H1 (cell line): ENCODE measurements at regions not wholly inside any gene's neighbourhood (a gene's known extent, or its start where the extent isn't known, plus 50 kb on each side); places are given as distances from the start of the nearest gene placed in this dataset.

Experiments
- CTCF ChIA-PET: fragments of 300-600 bp; sonication (Branson Sonifier 250); formaldehyde crosslinking; loops from one replicate; lab custom pipeline; 2021; ENCODE audit not compliant: partially characterized antibody; lab: Charles Lee
- POLR2A ChIA-PET: fragments of 300-600 bp; sonication (Branson Sonifier 250); formaldehyde crosslinking; loops from one replicate; lab custom pipeline; 2021; ENCODE audit warnings: inconsistent platforms; ENCODE audit not compliant: partially characterized antibody; lab: Charles Lee
- DNase-seq, 2 experiments: peaks; one replicate each; pipeline versions ENCODE4 v3.0.0 to v3.0.0-alpha.2; 2010 to 2022; ENCODE audit warnings: low spot score in 2 of 2, low read depth in 1 of 2, mixed read lengths in 1 of 2
- FAIRE-seq: peaks from 2 replicates; lab custom pipeline; 2011; peaks lifted over from hg19 to GRCh38; lab: Jason Lieb, UNC
- H2AFZ ChIP-seq: 2 replicates; pipeline ENCODE4 v1.8.1; 2012; ENCODE audit warnings: low read length, inconsistent platforms
- H2AK5ac ChIP-seq: 2 replicates; pipeline ENCODE4 v1.6.1; 2013; ENCODE audit warnings: low read depth, low read length
- H2BK120ac ChIP-seq: replicated peaks from 2 replicates; pipeline ENCODE3; 2013; ENCODE audit warnings: low read depth, low read length, inconsistent platforms
- H2BK12ac ChIP-seq: 2 replicates; pipeline ENCODE4 v1.6.1; 2013; ENCODE audit warnings: low read depth, low read length
- H2BK15ac ChIP-seq: 2 replicates; pipeline ENCODE4 v1.6.1; 2013; ENCODE audit warnings: low read length
- H2BK20ac ChIP-seq: 2 replicates; pipeline ENCODE4 v1.6.1; 2013; ENCODE audit warnings: low read length
- H2BK5ac ChIP-seq: 2 replicates; pipeline ENCODE4 v1.6.1; 2013; ENCODE audit warnings: low read depth, low read length
- H3K14ac ChIP-seq: 2 replicates; pipeline ENCODE4 v1.6.1; 2013; ENCODE audit warnings: inconsistent platforms; ENCODE audit not compliant: insufficient read length
- H3K18ac ChIP-seq: 2 replicates; pipeline ENCODE4 v1.6.1; 2013; ENCODE audit warnings: low read length; ENCODE audit errors: extremely low read depth
- H3K23ac ChIP-seq: 2 replicates; pipeline ENCODE4 v1.6.1; 2013; ENCODE audit warnings: inconsistent platforms; ENCODE audit not compliant: insufficient read length
- H3K23me2 ChIP-seq: 2 replicates; pipeline ENCODE4 v1.6.1; 2013; ENCODE audit warnings: low read depth, low read length
- H3K27ac ChIP-seq: 2 replicates; pipeline ENCODE4 v1.6.1; 2011; ENCODE audit warnings: low read depth, low read length, inconsistent platforms
- H3K27me3 ChIP-seq, 4 experiments: replicated peaks in 1 of 4; 1 replicate in 1 of 4; 2 replicates in 3 of 4; pipeline versions ENCODE4 v1.6.1 to v1.8.1; 2011 to 2013; ENCODE audit warnings: low read length in 3 of 4, mild to moderate bottlenecking in 3 of 4, inconsistent platforms in 2 of 4, mixed read lengths in 2 of 4, moderate library complexity in 1 of 4; ENCODE audit not compliant: control insufficient read depth in 3 of 4, insufficient read depth in 3 of 4; ENCODE audit errors: extremely low read depth in 1 of 4
- H3K36me3 ChIP-seq, 4 experiments: 2 replicates each; pipeline versions ENCODE4 v1.6.1 to v1.8.1; 2011 to 2013; ENCODE audit warnings: mild to moderate bottlenecking in 4 of 4, low read length in 3 of 4, moderate library complexity in 2 of 4, control low read depth in 1 of 4, inconsistent platforms in 1 of 4; ENCODE audit not compliant: insufficient read depth in 4 of 4, control insufficient read depth in 2 of 4
- H3K4ac ChIP-seq: replicated peaks from 2 replicates; pipeline ENCODE3; 2013; ENCODE audit warnings: low read length, low read depth, mixed read lengths, inconsistent platforms; ENCODE audit not compliant: insufficient read length
- H3K4me1 ChIP-seq, 4 experiments: replicated peaks in 1 of 4; 1 replicate in 1 of 4; 2 replicates in 3 of 4; pipeline versions ENCODE4 v1.6.1 to v1.8.1; 2011 to 2013; ENCODE audit warnings: low read length in 3 of 4, inconsistent platforms in 2 of 4, mixed read lengths in 1 of 4; ENCODE audit not compliant: insufficient read depth in 4 of 4, control insufficient read depth in 3 of 4
- H3K4me2 ChIP-seq, 2 experiments: 2 replicates each; pipeline versions ENCODE4 v1.6.1 to v1.8.1; 2011 to 2013; ENCODE audit warnings: low read depth in 2 of 2, low read length in 2 of 2, control low read depth in 1 of 2, inconsistent platforms in 1 of 2, mild to moderate bottlenecking in 1 of 2; ENCODE audit not compliant: insufficient read depth in 1 of 2
- H3K4me3 ChIP-seq, 4 experiments: fragments of 200-600, 300-600 bp in 1 of 4; sonication (generic), shearing (Covaris generic), sonication (Bioruptor Twin) in 1 of 4; 2 replicates each; pipeline versions ENCODE4 v1.5.1 to v1.8.1; 2011 to 2016; ENCODE audit warnings: low read length in 4 of 4, low read depth in 3 of 4, control low read depth in 2 of 4, inconsistent platforms in 2 of 4, mild to moderate bottlenecking in 2 of 4, mixed read lengths in 1 of 4, moderate library complexity in 1 of 4; ENCODE audit not compliant: insufficient read depth in 2 of 4; ENCODE audit errors: extremely low read depth in 1 of 4
- H3K56ac ChIP-seq: replicated peaks from 2 replicates; pipeline ENCODE3; 2013; ENCODE audit warnings: low read depth, mild to moderate bottlenecking, mixed read lengths, low read length, inconsistent platforms; ENCODE audit not compliant: insufficient read length
- H3K79me1 ChIP-seq: 2 replicates; pipeline ENCODE4 v1.6.1; 2013; ENCODE audit warnings: low read depth, low read length, control low read depth
- H3K79me2 ChIP-seq, 2 experiments: 2 replicates each; pipeline versions ENCODE4 v1.6.1 to v1.8.1; 2012 to 2013; ENCODE audit warnings: low read length in 2 of 2, mild to moderate bottlenecking in 2 of 2, inconsistent platforms in 1 of 2; ENCODE audit not compliant: insufficient read depth in 2 of 2, control insufficient read depth in 1 of 2
- H3K9ac ChIP-seq, 4 experiments: replicated peaks in 1 of 4; 1 replicate in 1 of 4; 2 replicates in 3 of 4; pipeline versions ENCODE4 v1.6.1 to v1.8.1; 2011 to 2013; ENCODE audit warnings: low read depth in 3 of 4, low read length in 3 of 4, control low read depth in 2 of 4, mild to moderate bottlenecking in 2 of 4, moderate library complexity in 2 of 4, inconsistent platforms in 1 of 4; ENCODE audit errors: extremely low read depth in 1 of 4
- H3K9me3 ChIP-seq, 2 experiments: 2 replicates each; pipeline versions ENCODE4 v1.6.1 to v1.8.1; 2012 to 2013; ENCODE audit warnings: mild to moderate bottlenecking in 2 of 2, moderate library complexity in 2 of 2, control low read depth in 1 of 2, inconsistent platforms in 1 of 2, low read depth in 1 of 2, low read length in 1 of 2, mixed read lengths in 1 of 2; ENCODE audit not compliant: insufficient read depth in 2 of 2
- H4K20me1 ChIP-seq, 2 experiments: replicated peaks in 1 of 2; 2 replicates each; pipeline versions ENCODE3 to v1.8.1; 2011 to 2013; ENCODE audit warnings: inconsistent platforms in 2 of 2, low read length in 2 of 2, mild to moderate bottlenecking in 1 of 2; ENCODE audit not compliant: insufficient read depth in 2 of 2, control insufficient read depth in 1 of 2
- H4K5ac ChIP-seq: 2 replicates; pipeline ENCODE4 v1.6.1; 2013; ENCODE audit warnings: low read length, low read depth, mixed read lengths, inconsistent platforms; ENCODE audit not compliant: insufficient read length
- H4K8ac ChIP-seq: 2 replicates; pipeline ENCODE4 v1.8.0; 2013; ENCODE audit warnings: mild to moderate bottlenecking, moderate library complexity, low read length, inconsistent platforms; ENCODE audit not compliant: insufficient read depth; ENCODE audit errors: extremely low read depth
- H4K91ac ChIP-seq: replicated peaks from 2 replicates; pipeline ENCODE3; 2013; ENCODE audit warnings: low read length, mixed read lengths, inconsistent platforms; ENCODE audit not compliant: insufficient read length
- ASH2L ChIP-seq: fragments of 200-600, 300-600 bp; sonication (generic); IDR thresholded peaks from one replicate; pipeline ENCODE4 v1.7.1; 2017; ENCODE audit warnings: low read length
- CTCF ChIP-seq, 3 experiments: IDR thresholded peaks; 1 replicate in 2 of 3; 2 replicates in 1 of 3; pipeline versions ENCODE4 v1.5.1 to v1.6.1; 2011; ENCODE audit warnings: low read length in 3 of 3, mild to moderate bottlenecking in 3 of 3, inconsistent platforms in 2 of 3, low read depth in 1 of 3, moderate library complexity in 1 of 3; ENCODE audit not compliant: insufficient read depth in 1 of 3; ENCODE audit errors: control extremely low read depth in 1 of 3
- POLR2A ChIP-seq, 2 experiments: IDR thresholded peaks; 1 replicate in 1 of 2; 2 replicates in 1 of 2; pipeline ENCODE4 v1.6.1; 2011; ENCODE audit warnings: low read depth in 2 of 2, low read length in 2 of 2, mild to moderate bottlenecking in 2 of 2; ENCODE audit errors: control extremely low read depth in 1 of 2
- RAD21 ChIP-seq, 2 experiments: IDR thresholded peaks in 1 of 2; conservative IDR thresholded peaks in 1 of 2; 2 replicates each; pipeline ENCODE4 v1.6.1; 2011; ENCODE audit warnings: low read depth in 2 of 2, low read length in 2 of 2, improper control_type of control experiment in 1 of 2, inconsistent platforms in 1 of 2, mild to moderate bottlenecking in 1 of 2, moderate library complexity in 1 of 2
- ZNF274 ChIP-seq: IDR thresholded peaks from 2 replicates; pipeline ENCODE4 v1.7.0; 2012; ENCODE audit warnings: low read length, borderline replicate concordance; ENCODE audit errors: extremely low read depth
- WGBS, 2 experiments: shearing (Covaris generic) in 1 of 2; methylation state at CpG; one replicate each; pipeline versions ENCODE4 v1.1.6 to v1.1.7; 2013 to 2015; ENCODE audit warnings: low lambda C conversion rate in 2 of 2, mixed read lengths in 2 of 2, inconsistent platforms in 1 of 2, low coverage in 1 of 2, missing lambda C conversion rate in 1 of 2; ENCODE audit not compliant: insufficient replicate concordance in 2 of 2, insufficient coverage in 1 of 2, insufficient read length in 1 of 2; ENCODE audit errors: extremely low coverage in 1 of 2, missing lambda C conversion rate in 1 of 2; 5-methylcytosine and 5-hydroxymethylcytosine counted together

DNA sequence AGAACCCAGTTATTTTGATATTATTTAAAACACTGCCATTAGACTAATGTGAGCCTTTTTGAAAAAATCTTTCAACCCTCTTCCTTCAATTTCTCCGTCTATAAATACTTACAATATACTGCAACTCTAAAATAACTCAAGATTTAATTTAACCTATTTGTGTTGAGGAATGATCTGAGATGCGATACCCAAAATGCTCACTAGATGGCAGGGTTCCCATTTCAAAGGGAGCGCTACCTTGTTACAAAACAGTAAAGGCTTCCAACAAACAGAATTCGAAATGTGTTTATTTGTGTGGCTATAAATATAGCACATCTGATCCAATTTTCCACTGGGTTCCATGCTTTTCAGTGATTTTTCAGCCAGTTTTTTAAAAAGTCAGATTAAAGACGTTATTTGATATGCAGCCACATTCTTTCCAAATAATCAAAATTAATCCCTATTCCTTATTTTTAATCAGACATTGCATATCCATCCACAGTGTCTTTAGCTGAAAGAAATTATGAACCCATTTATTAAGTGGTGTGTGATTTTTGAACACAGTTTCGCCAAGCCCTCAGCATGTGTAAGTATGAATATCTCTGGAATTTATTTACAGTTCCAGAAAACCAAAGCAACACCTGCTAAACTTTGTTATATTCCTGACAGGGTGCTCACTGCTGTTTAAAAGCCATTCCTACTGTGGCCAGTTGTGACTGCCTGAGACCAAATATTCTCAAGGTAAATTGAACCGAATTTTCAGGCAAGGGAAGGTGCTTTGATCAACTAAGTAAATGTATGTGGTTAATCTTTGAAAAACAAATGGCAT lies 668.0 kb upstream of the LCORL start:
- WGBS, 2 experiments, result 13% methylated on average over 7 of the region's 7 CpGs; no CpG with 5 or more reads in 1 of the 2 experiments
- H3K27ac ChIP-seq, result no peak overlapping the region
- no peaks in the 10 kb centered on the region for H3K79me1 ChIP-seq
- peak overlapping the region; percentile 90 for H3K14ac ChIP-seq
- no peak overlapping the region for H3K4ac ChIP-seq
- no peaks in the 10 kb centered on the region for H3K36me3 ChIP-seq
- H3K23me2 ChIP-seq, result no peaks in the 10 kb centered on the region
- peak in 1 of 2 experiments; percentile 82 for DNase-seq
- H2AFZ ChIP-seq, result no peak overlapping the region
- no peak overlapping the region for H4K5ac ChIP-seq
- no peak overlapping the region for H4K8ac ChIP-seq
- TF ChIP-seq CTCF (IDR thresholded peaks at IDR 0.05; ENCODE audit: control extremely low read depth in 1 of 3, insufficient read depth in 1 of 3, low read depth in 1 of 3, low read length in 3 of 3) (peak in 2 of 3 experiments; percentile 67 to 74; a peak in 3 of 4 replicates), RAD21 (IDR thresholded peaks at IDR 0.05 in 1 of 2, conservative IDR thresholded peaks at IDR 0.05 in 1 of 2; ENCODE audit: low read depth in 2 of 2, low read length in 2 of 2) (peak; percentile 94 to 96), POLR2A (IDR thresholded peaks at IDR 0.05; ENCODE audit: control extremely low read depth in 1 of 2, low read depth in 2 of 2, low read length in 2 of 2) (no peak), ZNF274 (no peak), ASH2L (no peak)
- no peak overlapping the region; the same call in 1 of the 2 replicates for H2BK5ac ChIP-seq
- H3K27me3 ChIP-seq, result no peaks in the 10 kb centered on the region
- POLR2A ChIA-PET, result no interaction called here
- H2BK20ac ChIP-seq, result no peak overlapping the region
- H3K9ac ChIP-seq, result no peak overlapping the region
- H3K56ac ChIP-seq, result no peak overlapping the region
- no peak overlapping the region for H2BK15ac ChIP-seq
- CTCF ChIA-PET, result interaction anchor here (0.7 to 1.0 kb wide), 2 partner anchors 509 to 536 kb away, joined by 3 read pairs; no protein-coding TSS in a partner anchor
- H3K23ac ChIP-seq, result no peak overlapping the region
- H3K4me3 ChIP-seq, result peak overlapping the region in 1 of 4 experiments; percentile 34; a peak in 1 of 8 replicates
- H3K4me1 ChIP-seq, result peaks cover 0 to 17% (median 14%) of the 10 kb centered on the region in 4 experiments; a peak in 5 of 7 replicates
- H3K79me2 ChIP-seq, result no peaks in the 10 kb centered on the region
- H3K4me2 ChIP-seq, result peak overlapping the region in 1 of 2 experiments; percentile 56; a peak in 2 of 4 replicates
- no peaks in the 10 kb centered on the region for H4K20me1 ChIP-seq
- no peak overlapping the region for H2BK12ac ChIP-seq
- H3K9me3 ChIP-seq, result no peaks in the 10 kb centered on the region
- H3K18ac ChIP-seq, result no peak overlapping the region
- H2BK120ac ChIP-seq, result peak overlapping the region; percentile 86
- no peak overlapping the region for H2AK5ac ChIP-seq
- peak overlapping the region; percentile 87 for H4K91ac ChIP-seq
- peak; percentile 72 for FAIRE-seq
